ELR (cell line): ENCODE measurements at regions not wholly inside any gene's neighbourhood (a gene's known extent, or its start where the extent isn't known, plus 50 kb on each side); places are given as distances from the start of the nearest gene placed in this dataset.

Experiments
- DNase-seq: peaks from one replicate; pipeline ENCODE4 v3.0.0-alpha.2; 2015; ENCODE audit warnings: low read depth

DNA sequence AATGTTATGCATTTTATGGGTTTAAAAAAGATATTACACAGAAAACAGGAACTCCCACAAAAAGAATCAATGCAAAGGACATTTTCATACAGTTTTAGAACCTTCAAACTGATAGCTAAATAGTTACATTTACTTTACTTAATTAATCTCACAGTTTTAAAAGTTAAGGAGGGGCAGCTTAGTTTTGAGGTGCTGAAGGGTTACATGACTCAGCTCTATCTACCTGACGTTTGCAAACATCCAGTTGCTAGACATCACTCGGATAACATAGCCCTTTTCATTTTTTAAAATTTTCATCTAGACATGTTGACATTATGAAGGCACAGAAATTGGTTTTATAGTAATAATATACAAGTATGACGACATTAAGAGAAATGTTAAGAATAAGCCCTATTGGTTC lies 53.7 kb upstream of the HSD17B12 start:
- no peak for DNase-seq
